Spleen (tissue), 7 donors: ENCODE measurements at regions not wholly inside any gene's neighbourhood (a gene's known extent, or its start where the extent isn't known, plus 50 kb on each side); places are given as distances from the start of the nearest gene placed in this dataset.

Experiments used
- CTCF ChIP-seq, 11 experiments: fragments of 200-600 bp in 7 of 11; fragments of 450-650 bp in 4 of 11; sonication (generic) in 4 of 11; IDR thresholded peaks in 8 of 11; conservative IDR thresholded peaks in 3 of 11; 1 replicate in 7 of 11; 2 replicates in 4 of 11; pipeline versions ENCODE4 v1.4.0 to v1.8.0; 2016 to 2021; ENCODE audit warnings: antibody characterized with exemption in 11 of 11, inconsistent platforms in 4 of 11, mild to moderate bottlenecking in 1 of 11
- POLR2A ChIP-seq, 3 donors: fragments of 450-650 bp; IDR thresholded peaks; one replicate each; pipeline ENCODE4 v1.5.1; 2017; ENCODE audit warnings: antibody characterized with exemption in 3 of 3, mild to moderate bottlenecking in 1 of 3
- donor health status: DM: no; HTN: no; CAD: no; lungs with moderate emphysema.
- donor health status: DM: no; HTN: no; CAD: no.
- donor health status: DM: no; HTN: no; CAD: no.

GRCh38 chr14:100436745-100437406, 113.7 kb downstream of the SLC25A47 start:
- no peak for TF ChIP-seq POLR2A (IDR thresholded peaks at IDR 0.05)
- no peak for TF ChIP-seq CTCF (IDR thresholded peaks at IDR 0.05 in 8 of 11, conservative IDR thresholded peaks at IDR 0.05 in 3 of 11)
